ENCODE measurements at regions not wholly inside any gene's neighbourhood (a gene's known extent, or its start where the extent isn't known, plus 50 kb on each side); places are given as distances from the start of the nearest gene placed in this dataset.

GRCh38 chr9:13505797-13506196 is 226.3 kb upstream of the MPDZ start:
- H3K27me3 ChIP-seq (ENCODE audit: control insufficient read depth, insufficient read depth, low read length): no peaks in the 10 kb centered on the region
- no peaks in the 10 kb centered on the region for H3K4me1 ChIP-seq (ENCODE audit: control insufficient read depth, insufficient read depth, low read length)
- Mint-ChIP-seq H3K27me3 (ENCODE audit: low read depth in 2 of 2) (no peaks in the 10 kb centered on the region), H3K27ac (no peak overlapping the region), H3K4me3 (no peak overlapping the region), H3K9me3 (peaks cover 9 to 22% of the 10 kb centered on the region in 2 donors), H3K4me1 (no peaks in the 10 kb centered on the region), H3K36me3 (no peaks in the 10 kb centered on the region)
- WGBS (ENCODE audit: insufficient coverage): 85% methylated on average over 1 of the region's 3 CpGs
- no peak for TF ChIP-seq CTCF (IDR thresholded peaks at IDR 0.05)
- no peak overlapping the region for H3K4me3 ChIP-seq (ENCODE audit: low read length)
- H3K36me3 ChIP-seq (ENCODE audit: control insufficient read depth, insufficient read depth, low read length): no peaks in the 10 kb centered on the region
- intact Hi-C loops (cut with micrococcal nuclease): no loop called here
- no peak for DNase-seq
- H3K27ac ChIP-seq (ENCODE audit: low read length): no peak overlapping the region
- ATAC-seq: no peak
- H3K9me3 ChIP-seq (ENCODE audit: control insufficient read depth, insufficient read depth, low read length): no peaks in the 10 kb centered on the region

GRCh38 chr9:13503599-13503998 is 224.1 kb upstream of the MPDZ start:
- no peaks in the 10 kb centered on the region for H3K27me3 ChIP-seq (ENCODE audit: control insufficient read depth, insufficient read depth, low read length)
- no peak overlapping the region for H3K27ac ChIP-seq (ENCODE audit: low read length)
- TF ChIP-seq CTCF (IDR thresholded peaks at IDR 0.05): no peak
- WGBS (ENCODE audit: insufficient coverage): 89% methylated on average over 1 of the region's 2 CpGs
- no peaks in the 10 kb centered on the region for H3K4me1 ChIP-seq (ENCODE audit: control insufficient read depth, insufficient read depth, low read length)
- Mint-ChIP-seq H3K27ac (no peak overlapping the region), H3K9me3 (peaks cover 9 to 23% of the 10 kb centered on the region in 2 donors), H3K27me3 (ENCODE audit: low read depth in 2 of 2) (no peaks in the 10 kb centered on the region), H3K4me3 (no peak overlapping the region), H3K36me3 (no peaks in the 10 kb centered on the region), H3K4me1 (no peaks in the 10 kb centered on the region)
- DNase-seq (no peak), ATAC-seq (no peak)
- no peaks in the 10 kb centered on the region for H3K9me3 ChIP-seq (ENCODE audit: control insufficient read depth, insufficient read depth, low read length)
- intact Hi-C loops (cut with micrococcal nuclease): no loop called here
- no peaks in the 10 kb centered on the region for H3K36me3 ChIP-seq (ENCODE audit: control insufficient read depth, insufficient read depth, low read length)
- no peak overlapping the region for H3K4me3 ChIP-seq (ENCODE audit: low read length)

- Mint-ChIP-seq H3K27me3 (ENCODE audit: low read depth in 2 of 2) (no peaks in the 10 kb centered on the region), H3K36me3 (no peaks in the 10 kb centered on the region), H3K4me1 (no peaks in the 10 kb centered on the region), H3K27ac (no peak overlapping the region), H3K9me3 (peaks cover 9 to 20% of the 10 kb centered on the region in 2 donors), H3K4me3 (no peak overlapping the region)
- WGBS (ENCODE audit: insufficient coverage): 81% methylated on average over 6 of the region's 6 CpGs
- no peaks in the 10 kb centered on the region for H3K4me1 ChIP-seq (ENCODE audit: control insufficient read depth, insufficient read depth, low read length)
- no peaks in the 10 kb centered on the region for H3K9me3 ChIP-seq (ENCODE audit: control insufficient read depth, insufficient read depth, low read length)
- intact Hi-C loops (cut with micrococcal nuclease): no loop called here
- no peak for DNase-seq
- H3K4me3 ChIP-seq (ENCODE audit: low read length): no peak overlapping the region
- no peak for TF ChIP-seq CTCF (IDR thresholded peaks at IDR 0.05)
- ATAC-seq: no peak
- H3K27me3 ChIP-seq (ENCODE audit: control insufficient read depth, insufficient read depth, low read length): no peaks in the 10 kb centered on the region
- H3K36me3 ChIP-seq (ENCODE audit: control insufficient read depth, insufficient read depth, low read length): no peaks in the 10 kb centered on the region
- H3K27ac ChIP-seq (ENCODE audit: low read length): no peak overlapping the region
Observed at GRCh38 chr9:13502484-13502883, 223.0 kb upstream of the MPDZ start.

GRCh38 chr9:13501018-13501417 is 221.5 kb upstream of the MPDZ start:
- H3K27ac Mint-ChIP-seq: no peak overlapping the region
- WGBS (ENCODE audit: insufficient coverage): 92% methylated on average over 1 of the region's 1 CpG

More at GRCh38 chr9:13501018-13501417, 221.5 kb upstream of the MPDZ start:
- no peaks in the 10 kb centered on the region for H3K4me1 ChIP-seq (ENCODE audit: control insufficient read depth, insufficient read depth, low read length)
- Mint-ChIP-seq H3K9me3 (peaks cover 9 to 21% of the 10 kb centered on the region in 2 donors), H3K4me3 (no peak overlapping the region), H3K36me3 (no peaks in the 10 kb centered on the region), H3K4me1 (no peaks in the 10 kb centered on the region), H3K27me3 (ENCODE audit: low read depth in 2 of 2) (no peaks in the 10 kb centered on the region)
- DNase-seq (no peak), ATAC-seq (no peak)
- no peaks in the 10 kb centered on the region for H3K36me3 ChIP-seq (ENCODE audit: control insufficient read depth, insufficient read depth, low read length)
- no peak overlapping the region for H3K4me3 ChIP-seq (ENCODE audit: low read length)
- no peaks in the 10 kb centered on the region for H3K27me3 ChIP-seq (ENCODE audit: control insufficient read depth, insufficient read depth, low read length)
- no peak for TF ChIP-seq CTCF (IDR thresholded peaks at IDR 0.05)
- no peaks in the 10 kb centered on the region for H3K9me3 ChIP-seq (ENCODE audit: control insufficient read depth, insufficient read depth, low read length)
- intact Hi-C loops (cut with micrococcal nuclease): no loop called here
- no peak overlapping the region for H3K27ac ChIP-seq (ENCODE audit: low read length)

Data from natural killer cell (primary cell).